ENCODE measurements at regions not wholly inside any gene's neighbourhood (a gene's known extent, or its start where the extent isn't known, plus 50 kb on each side); places are given as distances from the start of the nearest gene placed in this dataset.

DNA sequence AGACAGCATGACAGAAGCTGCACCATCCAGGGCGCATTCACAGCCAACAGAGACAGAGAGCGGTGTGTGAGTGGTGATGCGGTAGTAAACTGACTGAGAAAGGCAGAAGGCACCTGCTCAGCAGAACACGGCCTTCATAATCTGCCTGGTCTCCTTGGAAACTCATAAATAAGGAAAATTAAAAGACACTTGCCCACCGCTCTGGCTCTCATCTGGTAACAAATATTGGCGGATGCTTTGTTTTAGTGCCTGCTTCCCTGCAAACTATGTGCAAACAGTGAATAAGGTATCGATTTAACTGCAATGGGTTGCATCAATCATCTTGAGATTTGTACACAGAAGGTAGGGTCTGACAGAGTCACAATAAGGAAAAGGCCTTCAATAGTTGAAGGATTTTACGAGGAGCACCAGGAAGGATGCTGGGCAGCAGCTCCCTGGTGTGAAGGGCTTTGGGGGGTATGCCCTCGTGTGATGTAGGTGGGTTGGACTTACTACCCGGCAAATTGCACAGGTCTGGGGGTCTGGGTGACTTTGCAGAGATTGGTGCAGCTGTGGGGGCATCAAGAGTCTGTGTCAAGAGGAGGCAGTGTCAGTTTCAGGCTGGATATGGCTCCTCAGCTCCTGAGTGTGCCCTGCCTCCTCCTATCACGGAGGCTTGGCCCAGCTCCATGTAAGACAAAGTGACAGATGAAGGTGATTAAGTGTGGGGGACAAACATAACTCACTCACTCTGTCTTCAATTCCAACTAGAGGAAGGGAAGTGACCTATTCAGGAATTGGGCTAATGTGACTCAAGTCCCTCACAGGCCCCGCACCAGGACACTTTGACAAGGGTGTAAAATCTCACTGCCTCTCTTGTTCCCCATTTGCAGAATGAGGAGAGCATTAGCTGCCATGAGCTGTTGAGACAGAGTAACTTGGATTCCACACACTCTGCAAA, 166.7 kb downstream of the ICE1 start:
- Histone ChIP-seq H2AFZ (ENCODE audit: low read length) (no peak overlapping the region), H3K36me3 (ENCODE audit: control insufficient read depth, insufficient read depth, low read length) (no peaks in the 10 kb centered on the region), H3K9ac (ENCODE audit: insufficient read depth, low read length) (no peak overlapping the region), H4K20me1 (ENCODE audit: control insufficient read depth, extremely low read depth, insufficient read depth, low read length) (no peaks in the 10 kb centered on the region), H3K4me2 (ENCODE audit: extremely low read depth, insufficient read depth, low read length) (no peak overlapping the region), H3K27ac (ENCODE audit: insufficient read depth, low read length) (no peak overlapping the region), H3K79me2 (ENCODE audit: control insufficient read depth, insufficient read depth, low read length) (no peaks in the 10 kb centered on the region), H3K9me3 (ENCODE audit: control insufficient read depth, insufficient read depth, low read depth, low read length) (no peaks in the 10 kb centered on the region), H3K4me1 (ENCODE audit: control insufficient read depth, extremely low read depth, insufficient read depth, low read length) (no peaks in the 10 kb centered on the region), H3K27me3 (ENCODE audit: control insufficient read depth, insufficient read depth, low read length) (no peaks in the 10 kb centered on the region), H3K4me3 (replicated peaks in 1 of 4; ENCODE audit: control extremely low read depth in 1 of 4, insufficient read depth in 1 of 4, low read depth in 3 of 4, low read length in 4 of 4) (no peak overlapping the region)
- no peak for DNase-seq (ENCODE audit: low read depth in 2 of 2)
- no peak for TF ChIP-seq EZH2 (IDR thresholded peaks at IDR 0.05; ENCODE audit: low read length, missing control alignments)
- TF ChIP-seq, protein P1, sequence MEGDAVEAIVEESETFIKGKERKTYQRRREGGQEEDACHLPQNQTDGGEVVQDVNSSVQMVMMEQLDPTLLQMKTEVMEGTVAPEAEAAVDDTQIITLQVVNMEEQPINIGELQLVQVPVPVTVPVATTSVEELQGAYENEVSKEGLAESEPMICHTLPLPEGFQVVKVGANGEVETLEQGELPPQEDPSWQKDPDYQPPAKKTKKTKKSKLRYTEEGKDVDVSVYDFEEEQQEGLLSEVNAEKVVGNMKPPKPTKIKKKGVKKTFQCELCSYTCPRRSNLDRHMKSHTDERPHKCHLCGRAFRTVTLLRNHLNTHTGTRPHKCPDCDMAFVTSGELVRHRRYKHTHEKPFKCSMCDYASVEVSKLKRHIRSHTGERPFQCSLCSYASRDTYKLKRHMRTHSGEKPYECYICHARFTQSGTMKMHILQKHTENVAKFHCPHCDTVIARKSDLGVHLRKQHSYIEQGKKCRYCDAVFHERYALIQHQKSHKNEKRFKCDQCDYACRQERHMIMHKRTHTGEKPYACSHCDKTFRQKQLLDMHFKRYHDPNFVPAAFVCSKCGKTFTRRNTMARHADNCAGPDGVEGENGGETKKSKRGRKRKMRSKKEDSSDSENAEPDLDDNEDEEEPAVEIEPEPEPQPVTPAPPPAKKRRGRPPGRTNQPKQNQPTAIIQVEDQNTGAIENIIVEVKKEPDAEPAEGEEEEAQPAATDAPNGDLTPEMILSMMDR (conservative IDR thresholded peaks at IDR 0.05 in 1 of 2, IDR thresholded peaks at IDR 0.05 in 1 of 2; ENCODE audit: low read depth in 1 of 2, low read length in 2 of 2) = no peak

DNA sequence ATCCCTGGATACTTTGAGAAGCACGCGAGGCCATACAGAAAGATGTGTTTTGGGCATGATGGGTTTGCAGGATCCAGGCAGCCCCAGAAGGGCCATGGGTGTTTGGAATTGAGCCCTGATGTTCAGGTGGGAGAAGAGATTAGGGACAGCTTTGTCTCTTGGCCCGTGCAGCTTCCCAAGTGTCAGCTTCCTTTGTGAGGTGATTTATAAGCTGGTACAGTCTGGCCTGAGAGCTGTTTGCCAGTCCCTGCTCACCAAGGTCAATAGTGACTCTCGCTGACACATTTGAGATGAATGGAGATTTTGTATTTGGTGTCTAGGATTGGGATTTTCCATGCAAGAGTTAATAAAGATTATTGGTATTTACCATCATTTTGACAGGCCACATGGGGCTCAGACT, 165.9 kb downstream of the ICE1 start:
- Histone ChIP-seq H3K9ac (ENCODE audit: insufficient read depth, low read length) (no peak overlapping the region), H3K9me3 (ENCODE audit: control insufficient read depth, insufficient read depth, low read depth, low read length) (no peaks in the 10 kb centered on the region), H3K27me3 (ENCODE audit: control insufficient read depth, insufficient read depth, low read length) (no peaks in the 10 kb centered on the region), H3K4me2 (ENCODE audit: extremely low read depth, insufficient read depth, low read length) (no peak overlapping the region), H3K79me2 (ENCODE audit: control insufficient read depth, insufficient read depth, low read length) (no peaks in the 10 kb centered on the region), H3K27ac (ENCODE audit: insufficient read depth, low read length) (no peak overlapping the region), H2AFZ (ENCODE audit: low read length) (no peak overlapping the region), H3K4me1 (ENCODE audit: control insufficient read depth, extremely low read depth, insufficient read depth, low read length) (no peaks in the 10 kb centered on the region), H3K4me3 (replicated peaks in 1 of 4; ENCODE audit: control extremely low read depth in 1 of 4, insufficient read depth in 1 of 4, low read depth in 3 of 4, low read length in 4 of 4) (no peak overlapping the region), H3K36me3 (ENCODE audit: control insufficient read depth, insufficient read depth, low read length) (no peaks in the 10 kb centered on the region), H4K20me1 (ENCODE audit: control insufficient read depth, extremely low read depth, insufficient read depth, low read length) (no peaks in the 10 kb centered on the region)
- no peak for DNase-seq (ENCODE audit: low read depth in 2 of 2)
- TF ChIP-seq, protein P1 (conservative IDR thresholded peaks at IDR 0.05 in 1 of 2, IDR thresholded peaks at IDR 0.05 in 1 of 2; ENCODE audit: low read depth in 1 of 2, low read length in 2 of 2) = no peak
- TF ChIP-seq EZH2 (IDR thresholded peaks at IDR 0.05; ENCODE audit: low read length, missing control alignments) = no peak

DNA sequence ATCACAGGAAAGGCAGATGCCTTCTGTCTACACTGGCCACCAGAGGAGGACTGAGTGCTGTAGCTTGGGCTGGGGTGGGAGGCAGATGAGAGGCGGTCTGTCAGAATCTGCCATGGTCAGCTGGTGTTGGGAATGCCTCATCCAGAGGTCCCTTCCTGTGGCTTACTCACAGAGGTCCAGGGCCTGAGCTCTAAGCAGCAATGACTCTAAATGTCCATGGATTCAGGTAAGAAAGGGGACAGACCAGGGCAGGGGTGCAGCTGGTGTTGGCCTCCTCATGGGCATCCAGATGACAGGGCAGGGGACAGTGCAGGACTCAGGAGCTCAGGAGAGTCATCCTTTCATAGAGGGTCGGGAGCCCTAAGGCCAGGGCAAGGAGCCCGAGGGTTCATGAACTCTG, 165.0 kb downstream of the ICE1 start:
- Histone ChIP-seq H3K36me3 (ENCODE audit: control insufficient read depth, insufficient read depth, low read length) (no peaks in the 10 kb centered on the region), H3K4me2 (ENCODE audit: extremely low read depth, insufficient read depth, low read length) (no peak overlapping the region)

More for the DNA sequence above, 165.0 kb downstream of the ICE1 start:
- Histone ChIP-seq H4K20me1 (ENCODE audit: control insufficient read depth, extremely low read depth, insufficient read depth, low read length) (no peaks in the 10 kb centered on the region), H3K27me3 (ENCODE audit: control insufficient read depth, insufficient read depth, low read length) (no peaks in the 10 kb centered on the region), H3K9me3 (ENCODE audit: control insufficient read depth, insufficient read depth, low read depth, low read length) (no peaks in the 10 kb centered on the region), H3K27ac (ENCODE audit: insufficient read depth, low read length) (no peak overlapping the region), H3K79me2 (ENCODE audit: control insufficient read depth, insufficient read depth, low read length) (no peaks in the 10 kb centered on the region), H3K9ac (ENCODE audit: insufficient read depth, low read length) (no peak overlapping the region), H3K4me1 (ENCODE audit: control insufficient read depth, extremely low read depth, insufficient read depth, low read length) (no peaks in the 10 kb centered on the region), H3K4me3 (replicated peaks in 1 of 4; ENCODE audit: control extremely low read depth in 1 of 4, insufficient read depth in 1 of 4, low read depth in 3 of 4, low read length in 4 of 4) (no peak overlapping the region), H2AFZ (ENCODE audit: low read length) (no peak overlapping the region)
- TF ChIP-seq, protein P1 (conservative IDR thresholded peaks at IDR 0.05 in 1 of 2, IDR thresholded peaks at IDR 0.05 in 1 of 2; ENCODE audit: low read depth in 1 of 2, low read length in 2 of 2) = no peak
- no peak for TF ChIP-seq EZH2 (IDR thresholded peaks at IDR 0.05; ENCODE audit: low read length, missing control alignments)
- DNase-seq (ENCODE audit: low read depth in 2 of 2) = no peak

All from fibroblast of lung (primary cell).